ENCODE measurements at regions not wholly inside any gene's neighbourhood (a gene's known extent, or its start where the extent isn't known, plus 50 kb on each side); places are given as distances from the start of the nearest gene placed in this dataset.
"Not testable (repeated sequence)": the region's sequence is repeated elsewhere in the genome, so short reads cannot be mapped to it uniquely, and the experiment has no call there.

GRCh38 chr3:81186412-81186811, 575.0 kb downstream of the GBE1 start:
- no peak for DNase-seq (ENCODE audit: low read depth)

GRCh38 chr3:81182086-81182875, 579.2 kb downstream of the GBE1 start:
- not testable (repeated sequence) for DNase-seq (ENCODE audit: low read depth)

- DNase-seq (ENCODE audit: low read depth) = no peak
Observed at GRCh38 chr3:81173514-81173913, 587.9 kb downstream of the GBE1 start.

GRCh38 chr3:81170298-81170697, 591.1 kb downstream of the GBE1 start:
- DNase-seq (ENCODE audit: low read depth) = no peak

GRCh38 chr3:81164806-81165205, 596.6 kb downstream of the GBE1 start:
- DNase-seq (ENCODE audit: low read depth) = no peak

GRCh38 chr3:81161851-81162250, 599.6 kb downstream of the GBE1 start:
- no peak for DNase-seq (ENCODE audit: low read depth)

GRCh38 chr3:81161100-81161499, 600.3 kb downstream of the GBE1 start:
- DNase-seq (ENCODE audit: low read depth) = no peak

- no peak for DNase-seq (ENCODE audit: low read depth)
Observed at GRCh38 chr3:81154611-81155143, 606.8 kb downstream of the GBE1 start.

- DNase-seq (ENCODE audit: low read depth) = no peak
Observed at GRCh38 chr3:81152156-81152555, 609.3 kb downstream of the GBE1 start.

- DNase-seq (ENCODE audit: low read depth) = no peak
Observed at GRCh38 chr3:81132995-81133394, 628.5 kb downstream of the GBE1 start.

- no peak for DNase-seq (ENCODE audit: low read depth)
Observed at GRCh38 chr3:81105789-81106488, 655.5 kb downstream of the GBE1 start.

GRCh38 chr3:81105206-81105605, 656.2 kb downstream of the GBE1 start:
- no peak for DNase-seq (ENCODE audit: low read depth)

GRCh38 chr3:81097889-81098288, 663.6 kb downstream of the GBE1 start:
- DNase-seq (ENCODE audit: low read depth) = no peak

GRCh38 chr3:81095956-81096355, 665.5 kb downstream of the GBE1 start:
- no peak for DNase-seq (ENCODE audit: low read depth)

- DNase-seq (ENCODE audit: low read depth) = no peak
Observed at GRCh38 chr3:81094986-81095385, 666.5 kb downstream of the GBE1 start.

- DNase-seq (ENCODE audit: low read depth) = no peak
Observed at GRCh38 chr3:81087607-81088006, 673.8 kb downstream of the GBE1 start.

- DNase-seq (ENCODE audit: low read depth) = no peak
Observed at GRCh38 chr3:81086348-81086747, 675.1 kb downstream of the GBE1 start.

GRCh38 chr3:81080608-81081007, 680.8 kb downstream of the GBE1 start:
- no peak for DNase-seq (ENCODE audit: low read depth)

- DNase-seq (ENCODE audit: low read depth) = no peak
Observed at GRCh38 chr3:81072591-81072990, 688.9 kb downstream of the GBE1 start.

- no peak for DNase-seq (ENCODE audit: low read depth)
Observed at GRCh38 chr3:81068546-81068945, 692.9 kb downstream of the GBE1 start.

- no peak for DNase-seq (ENCODE audit: low read depth)
Observed at GRCh38 chr3:81063896-81064295, 697.5 kb downstream of the GBE1 start.

- DNase-seq (ENCODE audit: low read depth) = not testable (repeated sequence)
Observed at GRCh38 chr3:81051133-81051532, 710.3 kb downstream of the GBE1 start.

- no peak for DNase-seq (ENCODE audit: low read depth)
Observed at GRCh38 chr3:81048058-81048665, 713.3 kb downstream of the GBE1 start.

Measured in amniotic epithelial cell (primary cell).